H1 (cell line): ENCODE measurements at regions not wholly inside any gene's neighbourhood (a gene's known extent, or its start where the extent isn't known, plus 50 kb on each side); places are given as distances from the start of the nearest gene placed in this dataset.

Source experiments
- CTCF ChIA-PET: fragments of 300-600 bp; sonication (Branson Sonifier 250); formaldehyde crosslinking; loops from one replicate; lab custom pipeline; 2021; ENCODE audit not compliant: partially characterized antibody; lab: Charles Lee
- POLR2A ChIA-PET: fragments of 300-600 bp; sonication (Branson Sonifier 250); formaldehyde crosslinking; loops from one replicate; lab custom pipeline; 2021; ENCODE audit warnings: inconsistent platforms; ENCODE audit not compliant: partially characterized antibody; lab: Charles Lee
- DNase-seq, 2 experiments: peaks; one replicate each; pipeline versions ENCODE4 v3.0.0 to v3.0.0-alpha.2; 2010 to 2022; ENCODE audit warnings: low spot score in 2 of 2, low read depth in 1 of 2, mixed read lengths in 1 of 2
- FAIRE-seq: peaks from 2 replicates; lab custom pipeline; 2011; peaks lifted over from hg19 to GRCh38; lab: Jason Lieb, UNC
- H2AFZ ChIP-seq: 2 replicates; pipeline ENCODE4 v1.8.1; 2012; ENCODE audit warnings: low read length, inconsistent platforms
- H2AK5ac ChIP-seq: 2 replicates; pipeline ENCODE4 v1.6.1; 2013; ENCODE audit warnings: low read depth, low read length
- H2BK120ac ChIP-seq: replicated peaks from 2 replicates; pipeline ENCODE3; 2013; ENCODE audit warnings: low read depth, low read length, inconsistent platforms
- H2BK12ac ChIP-seq: 2 replicates; pipeline ENCODE4 v1.6.1; 2013; ENCODE audit warnings: low read depth, low read length
- H2BK15ac ChIP-seq: 2 replicates; pipeline ENCODE4 v1.6.1; 2013; ENCODE audit warnings: low read length
- H2BK20ac ChIP-seq: 2 replicates; pipeline ENCODE4 v1.6.1; 2013; ENCODE audit warnings: low read length
- H2BK5ac ChIP-seq: 2 replicates; pipeline ENCODE4 v1.6.1; 2013; ENCODE audit warnings: low read depth, low read length
- H3K14ac ChIP-seq: 2 replicates; pipeline ENCODE4 v1.6.1; 2013; ENCODE audit warnings: inconsistent platforms; ENCODE audit not compliant: insufficient read length
- H3K18ac ChIP-seq: 2 replicates; pipeline ENCODE4 v1.6.1; 2013; ENCODE audit warnings: low read length; ENCODE audit errors: extremely low read depth
- H3K23ac ChIP-seq: 2 replicates; pipeline ENCODE4 v1.6.1; 2013; ENCODE audit warnings: inconsistent platforms; ENCODE audit not compliant: insufficient read length
- H3K23me2 ChIP-seq: 2 replicates; pipeline ENCODE4 v1.6.1; 2013; ENCODE audit warnings: low read depth, low read length
- H3K27ac ChIP-seq: 2 replicates; pipeline ENCODE4 v1.6.1; 2011; ENCODE audit warnings: low read depth, low read length, inconsistent platforms
- H3K27me3 ChIP-seq, 4 experiments: replicated peaks in 1 of 4; 1 replicate in 1 of 4; 2 replicates in 3 of 4; pipeline versions ENCODE4 v1.6.1 to v1.8.1; 2011 to 2013; ENCODE audit warnings: low read length in 3 of 4, mild to moderate bottlenecking in 3 of 4, inconsistent platforms in 2 of 4, mixed read lengths in 2 of 4, moderate library complexity in 1 of 4; ENCODE audit not compliant: control insufficient read depth in 3 of 4, insufficient read depth in 3 of 4; ENCODE audit errors: extremely low read depth in 1 of 4
- H3K36me3 ChIP-seq, 4 experiments: 2 replicates each; pipeline versions ENCODE4 v1.6.1 to v1.8.1; 2011 to 2013; ENCODE audit warnings: mild to moderate bottlenecking in 4 of 4, low read length in 3 of 4, moderate library complexity in 2 of 4, control low read depth in 1 of 4, inconsistent platforms in 1 of 4; ENCODE audit not compliant: insufficient read depth in 4 of 4, control insufficient read depth in 2 of 4
- H3K4ac ChIP-seq: replicated peaks from 2 replicates; pipeline ENCODE3; 2013; ENCODE audit warnings: low read length, low read depth, mixed read lengths, inconsistent platforms; ENCODE audit not compliant: insufficient read length
- H3K4me1 ChIP-seq, 4 experiments: replicated peaks in 1 of 4; 1 replicate in 1 of 4; 2 replicates in 3 of 4; pipeline versions ENCODE4 v1.6.1 to v1.8.1; 2011 to 2013; ENCODE audit warnings: low read length in 3 of 4, inconsistent platforms in 2 of 4, mixed read lengths in 1 of 4; ENCODE audit not compliant: insufficient read depth in 4 of 4, control insufficient read depth in 3 of 4
- H3K4me2 ChIP-seq, 2 experiments: 2 replicates each; pipeline versions ENCODE4 v1.6.1 to v1.8.1; 2011 to 2013; ENCODE audit warnings: low read depth in 2 of 2, low read length in 2 of 2, control low read depth in 1 of 2, inconsistent platforms in 1 of 2, mild to moderate bottlenecking in 1 of 2; ENCODE audit not compliant: insufficient read depth in 1 of 2
- H3K4me3 ChIP-seq, 4 experiments: fragments of 200-600, 300-600 bp in 1 of 4; sonication (generic), shearing (Covaris generic), sonication (Bioruptor Twin) in 1 of 4; 2 replicates each; pipeline versions ENCODE4 v1.5.1 to v1.8.1; 2011 to 2016; ENCODE audit warnings: low read length in 4 of 4, low read depth in 3 of 4, control low read depth in 2 of 4, inconsistent platforms in 2 of 4, mild to moderate bottlenecking in 2 of 4, mixed read lengths in 1 of 4, moderate library complexity in 1 of 4; ENCODE audit not compliant: insufficient read depth in 2 of 4; ENCODE audit errors: extremely low read depth in 1 of 4
- H3K56ac ChIP-seq: replicated peaks from 2 replicates; pipeline ENCODE3; 2013; ENCODE audit warnings: low read depth, mild to moderate bottlenecking, mixed read lengths, low read length, inconsistent platforms; ENCODE audit not compliant: insufficient read length
- H3K79me1 ChIP-seq: 2 replicates; pipeline ENCODE4 v1.6.1; 2013; ENCODE audit warnings: low read depth, low read length, control low read depth
- H3K79me2 ChIP-seq, 2 experiments: 2 replicates each; pipeline versions ENCODE4 v1.6.1 to v1.8.1; 2012 to 2013; ENCODE audit warnings: low read length in 2 of 2, mild to moderate bottlenecking in 2 of 2, inconsistent platforms in 1 of 2; ENCODE audit not compliant: insufficient read depth in 2 of 2, control insufficient read depth in 1 of 2
- H3K9ac ChIP-seq, 4 experiments: replicated peaks in 1 of 4; 1 replicate in 1 of 4; 2 replicates in 3 of 4; pipeline versions ENCODE4 v1.6.1 to v1.8.1; 2011 to 2013; ENCODE audit warnings: low read depth in 3 of 4, low read length in 3 of 4, control low read depth in 2 of 4, mild to moderate bottlenecking in 2 of 4, moderate library complexity in 2 of 4, inconsistent platforms in 1 of 4; ENCODE audit errors: extremely low read depth in 1 of 4
- H3K9me3 ChIP-seq, 2 experiments: 2 replicates each; pipeline versions ENCODE4 v1.6.1 to v1.8.1; 2012 to 2013; ENCODE audit warnings: mild to moderate bottlenecking in 2 of 2, moderate library complexity in 2 of 2, control low read depth in 1 of 2, inconsistent platforms in 1 of 2, low read depth in 1 of 2, low read length in 1 of 2, mixed read lengths in 1 of 2; ENCODE audit not compliant: insufficient read depth in 2 of 2
- H4K20me1 ChIP-seq, 2 experiments: replicated peaks in 1 of 2; 2 replicates each; pipeline versions ENCODE3 to v1.8.1; 2011 to 2013; ENCODE audit warnings: inconsistent platforms in 2 of 2, low read length in 2 of 2, mild to moderate bottlenecking in 1 of 2; ENCODE audit not compliant: insufficient read depth in 2 of 2, control insufficient read depth in 1 of 2
- H4K5ac ChIP-seq: 2 replicates; pipeline ENCODE4 v1.6.1; 2013; ENCODE audit warnings: low read length, low read depth, mixed read lengths, inconsistent platforms; ENCODE audit not compliant: insufficient read length
- H4K8ac ChIP-seq: 2 replicates; pipeline ENCODE4 v1.8.0; 2013; ENCODE audit warnings: mild to moderate bottlenecking, moderate library complexity, low read length, inconsistent platforms; ENCODE audit not compliant: insufficient read depth; ENCODE audit errors: extremely low read depth
- H4K91ac ChIP-seq: replicated peaks from 2 replicates; pipeline ENCODE3; 2013; ENCODE audit warnings: low read length, mixed read lengths, inconsistent platforms; ENCODE audit not compliant: insufficient read length
- BRCA1 ChIP-seq: IDR thresholded peaks from 2 replicates; pipeline ENCODE4 v1.6.1; 2012; ENCODE audit warnings: low read depth, low read length, improper control_type of control experiment
- CTBP2 ChIP-seq: IDR thresholded peaks from 2 replicates; pipeline ENCODE4 v1.7.0; 2011; ENCODE audit warnings: borderline replicate concordance, mild to moderate bottlenecking, moderate library complexity, mixed read lengths, low read length; ENCODE audit not compliant: insufficient read depth, insufficient read length
- EGR1 ChIP-seq: IDR thresholded peaks from 2 replicates; pipeline ENCODE4 v1.6.1; 2011; ENCODE audit warnings: low read depth, low read length, borderline replicate concordance
- GABPA ChIP-seq: IDR thresholded peaks from 2 replicates; pipeline ENCODE4 v1.6.1; 2011; ENCODE audit warnings: mild to moderate bottlenecking, low read length, moderate library complexity, borderline replicate concordance; ENCODE audit not compliant: insufficient read depth
- JUND ChIP-seq: IDR thresholded peaks from 2 replicates; pipeline ENCODE4 v1.6.1; 2011; ENCODE audit warnings: mild to moderate bottlenecking, improper control_type of control experiment, low read length
- KDM1A ChIP-seq: fragments of 200-600, 300-600 bp; sonication (generic); IDR thresholded peaks from 2 replicates; pipeline ENCODE4 v1.7.1; 2016; ENCODE audit warnings: mild to moderate bottlenecking, low read length, borderline replicate concordance
- KDM4A ChIP-seq: IDR thresholded peaks from one replicate; pipeline ENCODE4 v1.7.1; 2012; ENCODE audit warnings: low read depth, mild to moderate bottlenecking, moderate library complexity, low read length, inconsistent platforms; ENCODE audit not compliant: severe bottlenecking
- MAFK ChIP-seq: IDR thresholded peaks from 2 replicates; pipeline ENCODE4 v1.6.1; 2012; ENCODE audit warnings: low read depth, mild to moderate bottlenecking, improper control_type of control experiment, low read length
- NRF1 ChIP-seq: IDR thresholded peaks from 2 replicates; pipeline ENCODE4 v1.6.1; 2011; ENCODE audit warnings: mild to moderate bottlenecking, low read depth, low read length, improper control_type of control experiment
- POLR2A ChIP-seq, 2 experiments: IDR thresholded peaks; 1 replicate in 1 of 2; 2 replicates in 1 of 2; pipeline ENCODE4 v1.6.1; 2011; ENCODE audit warnings: low read depth in 2 of 2, low read length in 2 of 2, mild to moderate bottlenecking in 2 of 2; ENCODE audit errors: control extremely low read depth in 1 of 2
- SIX5 ChIP-seq: IDR thresholded peaks from 2 replicates; pipeline ENCODE4 v1.6.1; 2011; ENCODE audit warnings: mild to moderate bottlenecking, low read depth, low read length
- SRF ChIP-seq: IDR thresholded peaks from 2 replicates; pipeline ENCODE4 v1.6.1; 2011; ENCODE audit warnings: mild to moderate bottlenecking, low read depth, low read length, moderate library complexity
- TAF1 ChIP-seq: IDR thresholded peaks from 2 replicates; pipeline ENCODE4 v1.6.1; 2011; ENCODE audit warnings: mild to moderate bottlenecking, low read depth, low read length
- TEAD4 ChIP-seq: IDR thresholded peaks from 2 replicates; pipeline ENCODE4 v1.6.1; 2012; ENCODE audit warnings: low read depth, low read length, inconsistent platforms, mixed read lengths
- WGBS, 2 experiments: shearing (Covaris generic) in 1 of 2; methylation state at CpG; one replicate each; pipeline versions ENCODE4 v1.1.6 to v1.1.7; 2013 to 2015; ENCODE audit warnings: low lambda C conversion rate in 2 of 2, mixed read lengths in 2 of 2, inconsistent platforms in 1 of 2, low coverage in 1 of 2, missing lambda C conversion rate in 1 of 2; ENCODE audit not compliant: insufficient replicate concordance in 2 of 2, insufficient coverage in 1 of 2, insufficient read length in 1 of 2; ENCODE audit errors: extremely low coverage in 1 of 2, missing lambda C conversion rate in 1 of 2; 5-methylcytosine and 5-hydroxymethylcytosine counted together
- TF ChIP-seq, protein P1 (sequence below): IDR thresholded peaks from 2 replicates; pipeline ENCODE4 v1.6.1; 2012; ENCODE audit warnings: inconsistent platforms

DNA sequence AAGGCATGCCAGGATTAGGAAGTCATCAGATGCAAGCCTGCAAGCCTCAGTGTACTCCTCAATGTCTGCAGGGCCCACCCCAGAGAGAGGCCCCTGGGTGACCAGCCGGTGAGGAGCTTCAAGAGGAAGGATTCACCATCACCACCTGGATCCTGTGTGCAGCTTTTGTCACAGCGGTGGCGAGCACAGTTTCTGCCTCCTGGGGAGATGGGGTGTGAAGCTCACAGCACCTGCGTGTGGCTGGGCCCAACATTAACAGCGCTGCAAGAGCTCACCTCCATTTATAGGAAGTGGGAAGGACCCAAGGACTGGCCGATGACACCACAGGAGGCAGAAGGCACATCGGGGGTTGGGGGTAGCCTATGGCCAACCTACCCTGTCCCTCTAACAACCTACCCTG, 235.3 kb downstream of the CTTN start:
- 85% methylated on average over 7 of the region's 7 CpGs; no CpG with 5 or more reads in 1 of the 2 experiments for WGBS, 2 experiments
- H2AFZ ChIP-seq: no peak overlapping the region
- H3K27me3 ChIP-seq: no peaks in the 10 kb centered on the region
- no peak overlapping the region for H3K18ac ChIP-seq
- CTCF ChIA-PET: interaction anchor here (0.6 kb wide), 1 partner anchor 25 kb away, joined by 3 read pairs; no protein-coding TSS in a partner anchor
- no peak overlapping the region for H3K56ac ChIP-seq
- no peak overlapping the region for H2AK5ac ChIP-seq
- peaks cover 4 to 21% (median 14%) of the 10 kb centered on the region in 4 experiments for H3K4me1 ChIP-seq
- H2BK15ac ChIP-seq: no peak overlapping the region
- H3K79me2 ChIP-seq: peaks cover 4 to 17% of the 10 kb centered on the region in 2 experiments; a peak in 2 of 4 replicates
- H3K23me2 ChIP-seq: no peaks in the 10 kb centered on the region; the same call in 1 of the 2 replicates
- H4K8ac ChIP-seq: 0 out of 2 replicates have a peak overlapping the region, but pooled peaks have one; percentile 43
- FAIRE-seq (no peak), DNase-seq (no peak)
- peaks cover 0 to 3% of the 10 kb centered on the region in 2 experiments; a peak in 1 of 4 replicates for H3K9me3 ChIP-seq
- H3K4me3 ChIP-seq: no peak overlapping the region
- no peak overlapping the region for H4K5ac ChIP-seq
- no peak overlapping the region for H3K14ac ChIP-seq
- H4K20me1 ChIP-seq: peaks cover 3 to 20% of the 10 kb centered on the region in 2 experiments
- no peak overlapping the region for H3K23ac ChIP-seq
- no peak overlapping the region for H3K4me2 ChIP-seq
- peaks cover 14% of the 10 kb centered on the region for H3K79me1 ChIP-seq
- no peak overlapping the region for H2BK20ac ChIP-seq
- H3K27ac ChIP-seq: no peak overlapping the region
- peak overlapping the region; percentile 49 for H2BK5ac ChIP-seq
- POLR2A ChIA-PET: interaction anchor here (0.9 to 1.1 kb wide), 3 partner anchors 72 to 90 kb away, joined by 3 to 4 read pairs (median 3); no protein-coding TSS in a partner anchor
- H3K9ac ChIP-seq: no peak overlapping the region
- peak overlapping the region; percentile 18 for H4K91ac ChIP-seq
- H2BK12ac ChIP-seq: no peak overlapping the region
- no peak overlapping the region for H3K4ac ChIP-seq
- no peaks in the 10 kb centered on the region; a peak in 1 of 8 replicates for H3K36me3 ChIP-seq
- no peak overlapping the region for H2BK120ac ChIP-seq
- no peak for TF ChIP-seq TEAD4
- no peak for TF ChIP-seq GABPA
- TF ChIP-seq KDM4A: no peak
- no peak for TF ChIP-seq SRF
- TF ChIP-seq SIX5: no peak
- no peak for TF ChIP-seq BRCA1
- no peak for TF ChIP-seq JUND
- no peak for TF ChIP-seq KDM1A
- TF ChIP-seq, protein P1, sequence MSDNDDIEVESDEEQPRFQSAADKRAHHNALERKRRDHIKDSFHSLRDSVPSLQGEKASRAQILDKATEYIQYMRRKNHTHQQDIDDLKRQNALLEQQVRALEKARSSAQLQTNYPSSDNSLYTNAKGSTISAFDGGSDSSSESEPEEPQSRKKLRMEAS: no peak
- TF ChIP-seq MAFK: no peak
- no peak for TF ChIP-seq CTBP2
- no peak for TF ChIP-seq POLR2A (IDR thresholded peaks at IDR 0.05; ENCODE audit: control extremely low read depth in 1 of 2, low read depth in 2 of 2, low read length in 2 of 2)
- TF ChIP-seq NRF1: no peak
- no peak for TF ChIP-seq TAF1
- TF ChIP-seq EGR1: no peak
